ENCODE measurements at regions not wholly inside any gene's neighbourhood (a gene's known extent, or its start where the extent isn't known, plus 50 kb on each side); places are given as distances from the start of the nearest gene placed in this dataset.

- Histone ChIP-seq H3K36me3 (no peaks in the 10 kb centered on the region), H3K4me3 (no peak overlapping the region), H3K27me3 (peaks cover 22% of the 10 kb centered on the region), H3K4me1 (no peaks in the 10 kb centered on the region), H3K9me3 (no peaks in the 10 kb centered on the region), H3K27ac (no peak overlapping the region)
- no peak for TF ChIP-seq CTCF (IDR thresholded peaks at IDR 0.05)
- DNase-seq (no peak), ATAC-seq (no peak)
- intact Hi-C loops (cut with DNase I), result no loop called here
Measured at GRCh38 chr17:36765436-36766043, 164.2 kb downstream of the MRM1 start.

- peaks cover 22% of the 10 kb centered on the region for H3K27me3 ChIP-seq
- H3K27ac ChIP-seq, result no peak overlapping the region
- no peaks in the 10 kb centered on the region for H3K4me1 ChIP-seq
- ATAC-seq (no peak), DNase-seq (no peak)
- TF ChIP-seq CTCF (IDR thresholded peaks at IDR 0.05), result no peak
- H3K36me3 ChIP-seq, result no peaks in the 10 kb centered on the region
- H3K9me3 ChIP-seq, result no peaks in the 10 kb centered on the region
- intact Hi-C loops (cut with DNase I), result no loop called here
- no peak overlapping the region for H3K4me3 ChIP-seq
Measured at GRCh38 chr17:36768394-36768793, 167.0 kb downstream of the MRM1 start.

GRCh38 chr17:36773039-36773438 lies 164.2 kb upstream of the LHX1 start:
- TF ChIP-seq CTCF (IDR thresholded peaks at IDR 0.05), result no peak
- ATAC-seq, result no peak
- Histone ChIP-seq H3K4me3 (no peak overlapping the region), H3K27ac (no peak overlapping the region), H3K4me1 (no peaks in the 10 kb centered on the region), H3K27me3 (peaks cover 11% of the 10 kb centered on the region), H3K36me3 (no peaks in the 10 kb centered on the region), H3K9me3 (no peaks in the 10 kb centered on the region)
- no peak for DNase-seq
- intact Hi-C loops (cut with DNase I), result no loop called here

- no peak for ATAC-seq
- intact Hi-C loops (cut with DNase I), result no loop called here
Measured at GRCh38 chr17:36777118-36777517, 160.2 kb upstream of the LHX1 start.

GRCh38 chr17:36778448-36778847 lies 158.8 kb upstream of the LHX1 start:
- no peak overlapping the region for H3K4me3 ChIP-seq
- intact Hi-C loops (cut with DNase I), result no loop called here
- no peak overlapping the region for H3K27ac ChIP-seq
- TF ChIP-seq CTCF (IDR thresholded peaks at IDR 0.05), result no peak
- H3K27me3 ChIP-seq, result peaks cover 38% of the 10 kb centered on the region
- DNase-seq (no peak), ATAC-seq (no peak)
- no peaks in the 10 kb centered on the region for H3K36me3 ChIP-seq
- no peaks in the 10 kb centered on the region for H3K4me1 ChIP-seq
- H3K9me3 ChIP-seq, result no peaks in the 10 kb centered on the region

More at GRCh38 chr17:36777118-36777517, 160.2 kb upstream of the LHX1 start:
- Histone ChIP-seq H3K27ac (no peak overlapping the region), H3K36me3 (no peaks in the 10 kb centered on the region), H3K4me3 (no peak overlapping the region), H3K27me3 (peaks cover 27% of the 10 kb centered on the region), H3K9me3 (no peaks in the 10 kb centered on the region), H3K4me1 (no peaks in the 10 kb centered on the region)
- no peak for DNase-seq
- no peak for TF ChIP-seq CTCF (IDR thresholded peaks at IDR 0.05)

- peaks cover 42% of the 10 kb centered on the region for H3K27me3 ChIP-seq
- intact Hi-C loops (cut with DNase I), result no loop called here
- ATAC-seq, result no peak
Measured at GRCh38 chr17:36779550-36779949, 157.7 kb upstream of the LHX1 start.

More at GRCh38 chr17:36779550-36779949, 157.7 kb upstream of the LHX1 start:
- no peaks in the 10 kb centered on the region for H3K9me3 ChIP-seq
- TF ChIP-seq CTCF (IDR thresholded peaks at IDR 0.05), result no peak
- no peaks in the 10 kb centered on the region for H3K4me1 ChIP-seq
- H3K36me3 ChIP-seq, result no peaks in the 10 kb centered on the region
- no peak overlapping the region for H3K27ac ChIP-seq
- no peak overlapping the region for H3K4me3 ChIP-seq
- DNase-seq, result no peak
